IMR-90 (cell line): ENCODE measurements at regions not wholly inside any gene's neighbourhood (a gene's known extent, or its start where the extent isn't known, plus 50 kb on each side); places are given as distances from the start of the nearest gene placed in this dataset.

Source experiments
- ATAC-seq: fragments of 200-7000 bp; cut with Tn5 transposase; 2 replicates; pipeline ENCODE4 v1.9.1; 2020; ENCODE audit warnings: low read depth, mild to moderate bottlenecking, moderate library complexity
- BruUV-seq: library from RNA; stranded (reverse); fragments of 400-500 nt; replicated peaks from 2 replicates; lab custom pipeline; 2021; lab: Mats Ljungman, UMichigan
- CTCF ChIA-PET: fragments of 300-600 bp; formaldehyde crosslinking; extraction: SDS; loops from one replicate; lab custom pipeline; 2021; ENCODE audit warnings: antibody characterized with exemption; lab: Yijun Ruan, JAX
- POLR2A ChIA-PET: fragments of 300-600 bp; sonication (Branson Sonifier 250); formaldehyde crosslinking; loops from one replicate; lab custom pipeline; 2022; ENCODE audit warnings: antibody characterized with exemption; ENCODE audit not compliant: unreplicated experiment; lab: Charles Lee
- DNase-seq: peaks from one replicate; pipeline ENCODE4 v3.0.0; 2013
- H2AFZ ChIP-seq: replicated peaks from 2 replicates; pipeline ENCODE3; 2013; ENCODE audit warnings: low read length, mild to moderate bottlenecking; ENCODE audit not compliant: poor library complexity
- H2AK5ac ChIP-seq: 2 replicates; pipeline ENCODE4 v1.6.1; 2013; ENCODE audit warnings: low read depth, low read length, inconsistent platforms
- H2AK9ac ChIP-seq: replicated peaks from 2 replicates; pipeline ENCODE3; 2013; ENCODE audit warnings: mild to moderate bottlenecking, low read depth, low read length, moderate library complexity; ENCODE audit not compliant: poor library complexity
- H2BK120ac ChIP-seq: 2 replicates; pipeline ENCODE4 v1.6.1; 2013; ENCODE audit warnings: low read depth, low read length, inconsistent platforms
- H2BK15ac ChIP-seq: 3 replicates; pipeline ENCODE4 v1.6.1; 2013; ENCODE audit warnings: low read depth, low read length, inconsistent platforms
- H2BK20ac ChIP-seq: 2 replicates; pipeline ENCODE4 v1.6.1; 2013; ENCODE audit warnings: low read depth, mild to moderate bottlenecking, inconsistent platforms, low read length, moderate library complexity
- H2BK5ac ChIP-seq: 2 replicates; pipeline ENCODE4 v1.6.1; 2013; ENCODE audit warnings: mild to moderate bottlenecking, low read depth, low read length, inconsistent platforms; ENCODE audit not compliant: poor library complexity, severe bottlenecking
- H3K14ac ChIP-seq: replicated peaks from 2 replicates; pipeline ENCODE4 v1.6.1; 2013; ENCODE audit warnings: low read depth, low read length, inconsistent platforms
- H3K18ac ChIP-seq: 2 replicates; pipeline ENCODE4 v1.6.1; 2013; ENCODE audit warnings: low read depth, low read length, control low read depth
- H3K23ac ChIP-seq: 2 replicates; pipeline ENCODE4 v1.6.1; 2013; ENCODE audit warnings: low read depth, low read length, inconsistent platforms
- H3K27ac ChIP-seq: 2 replicates; pipeline ENCODE4 v1.5.1; 2013; ENCODE audit warnings: mild to moderate bottlenecking, control low read depth, low read length; ENCODE audit not compliant: insufficient read depth
- H3K27me3 ChIP-seq: 2 replicates; pipeline ENCODE4 v1.6.1; 2013; ENCODE audit warnings: low read length; ENCODE audit not compliant: control insufficient read depth, insufficient read depth
- H3K36me3 ChIP-seq: 2 replicates; pipeline ENCODE4 v1.6.1; 2013; ENCODE audit warnings: low read length, mixed read lengths; ENCODE audit not compliant: control insufficient read depth, insufficient read depth
- H3K4ac ChIP-seq: 2 replicates; pipeline ENCODE4 v1.6.1; 2013; ENCODE audit warnings: low read depth, low read length, inconsistent platforms
- H3K4me1 ChIP-seq: 2 replicates; pipeline ENCODE4 v1.6.1; 2013; ENCODE audit warnings: low read length, mixed read lengths; ENCODE audit not compliant: control insufficient read depth, insufficient read depth
- H3K4me2 ChIP-seq: 2 replicates; pipeline ENCODE4 v1.6.1; 2013; ENCODE audit warnings: low read depth, mild to moderate bottlenecking, control low read depth, low read length, moderate library complexity
- H3K4me3 ChIP-seq: 2 replicates; pipeline ENCODE4 v1.5.1; 2013; ENCODE audit warnings: low read depth, mild to moderate bottlenecking, control low read depth, low read length, moderate library complexity; ENCODE audit not compliant: insufficient read depth
- H3K56ac ChIP-seq: 2 replicates; pipeline ENCODE4 v1.6.1; 2013; ENCODE audit warnings: low read length, inconsistent platforms; ENCODE audit not compliant: insufficient read depth; ENCODE audit errors: extremely low read depth
- H3K79me1 ChIP-seq, 2 experiments: 2 replicates each; pipeline ENCODE4 v1.6.1; 2013; ENCODE audit warnings: low read length in 2 of 2, inconsistent platforms in 1 of 2, low read depth in 1 of 2
- H3K9ac ChIP-seq: 2 replicates; pipeline ENCODE4 v1.6.1; 2013; ENCODE audit warnings: low read depth, low read length, control low read depth
- H3K9me1 ChIP-seq: 2 replicates; pipeline ENCODE4 v1.6.1; 2013; ENCODE audit warnings: low read length, inconsistent platforms; ENCODE audit not compliant: insufficient read depth
- H3K9me3 ChIP-seq: 2 replicates; pipeline ENCODE4 v1.6.1; 2013; ENCODE audit warnings: low read length; ENCODE audit not compliant: control insufficient read depth, insufficient read depth
- H4K20me1 ChIP-seq: 2 replicates; pipeline ENCODE4 v1.6.1; 2013; ENCODE audit warnings: low read length, inconsistent platforms; ENCODE audit not compliant: insufficient read depth
- H4K5ac ChIP-seq: 2 replicates; pipeline ENCODE4 v1.6.1; 2013; ENCODE audit warnings: mild to moderate bottlenecking, low read depth, low read length, control low read depth
- H4K8ac ChIP-seq, 2 experiments: 2 replicates each; pipeline ENCODE4 v1.6.1; 2013; ENCODE audit warnings: low read depth in 2 of 2, low read length in 2 of 2, control low read depth in 1 of 2, inconsistent platforms in 1 of 2
- H4K91ac ChIP-seq: 2 replicates; pipeline ENCODE4 v1.6.1; 2013; ENCODE audit warnings: low read depth, low read length, inconsistent platforms; ENCODE audit not compliant: insufficient read depth
- FOS ChIP-seq: fragments of 150-350 bp; IDR thresholded peaks from 2 replicates; pipeline ENCODE4 v1.6.1; 2016; ENCODE audit warnings: low read depth, low read length
- MAFK ChIP-seq: IDR thresholded peaks from 2 replicates; pipeline ENCODE4 v1.6.1; 2012; ENCODE audit warnings: low read depth, low read length, improper control_type of control experiment
- WGBS, 2 experiments: methylation state at CpG; one replicate each; pipeline versions ENCODE4 v1.1.5 to v1.1.7; 2013; ENCODE audit warnings: missing lambda C conversion rate in 2 of 2; ENCODE audit not compliant: insufficient read length in 1 of 2; ENCODE audit errors: extremely low coverage in 2 of 2; 5-methylcytosine and 5-hydroxymethylcytosine counted together
- dilution Hi-C: fragments of 300-500 bp; cut with HindIII; formaldehyde crosslinking; loops from one replicate; pipeline ENCODE4 v1.14.3; 2018; ENCODE audit warnings: low sequenced_read_pairs; ENCODE audit not compliant: unreplicated experiment
- in situ Hi-C: fragments of 300-500 bp; cut with MboI; formaldehyde crosslinking; loops from 3 replicates; pipeline ENCODE4 v1.14.3; 2019; ENCODE audit warnings: low sequenced_read_pairs, inconsistent platforms, mixed read lengths
- intact Hi-C: fragments of 100-400 bp; cut with micrococcal nuclease; formaldehyde crosslinking; loops from 2 replicates; pipeline ENCODE4 v1.10.0; 2022
- TF ChIP-seq, protein P1 (sequence below): fragments of 150-350 bp; IDR thresholded peaks from 2 replicates; pipeline ENCODE4 v1.6.1; 2017; ENCODE audit warnings: mild to moderate bottlenecking, antibody characterized with exemption, low read length, low read depth

DNA sequence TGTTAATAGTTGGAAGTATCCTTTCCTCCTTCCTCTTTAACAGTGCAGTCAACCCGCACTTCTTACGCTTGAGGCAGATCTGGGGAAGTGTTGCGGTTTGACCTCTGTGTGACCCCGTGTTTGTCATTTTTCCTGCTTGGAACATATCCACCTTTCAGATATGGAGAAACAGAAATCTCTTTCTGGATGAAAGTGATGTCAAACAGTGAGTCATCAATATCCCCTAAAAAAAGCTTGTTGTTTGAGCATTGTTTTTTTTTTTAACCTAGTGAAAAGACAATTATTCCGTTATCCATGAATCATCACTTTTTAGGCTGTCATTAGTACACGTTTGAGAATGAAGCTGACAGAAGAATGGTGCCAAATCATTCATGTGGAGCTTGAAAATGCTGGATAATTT, 293.7 kb downstream of the ARPP21 start:
- Histone ChIP-seq H3K56ac (no peak overlapping the region), H4K5ac (no peak overlapping the region), H2BK20ac (no peak overlapping the region), H2AK5ac (no peak overlapping the region), H3K4me1 (no peaks in the 10 kb centered on the region), H3K9me3 (no peaks in the 10 kb centered on the region), H4K91ac (no peak overlapping the region), H2BK15ac (no peak overlapping the region), H3K23ac (no peak overlapping the region), H3K4me3 (no peak overlapping the region), H3K4ac (no peak overlapping the region), H3K79me1 (no peaks in the 10 kb centered on the region), H2BK5ac (no peak overlapping the region), H2AK9ac (no peak overlapping the region), H3K27me3 (no peaks in the 10 kb centered on the region), H2BK120ac (peak overlapping the region; percentile 2; the same call in 1 of the 2 replicates), H3K36me3 (no peaks in the 10 kb centered on the region), H3K14ac (no peak overlapping the region), H4K8ac (no peak overlapping the region), H3K9ac (no peak overlapping the region), H3K18ac (no peak overlapping the region; the same call in 1 of the 2 replicates), H3K27ac (no peak overlapping the region), H4K20me1 (no peaks in the 10 kb centered on the region), H2AFZ (no peak overlapping the region), H3K4me2 (peak overlapping the region; percentile 55), H3K9me1 (no peaks in the 10 kb centered on the region)
- ChIA-PET CTCF (interaction anchor here (1.1 to 1.2 kb wide), 2 partner anchors 8 to 14 kb away, joined by 3 read pairs; no protein-coding TSS in a partner anchor), POLR2A (no interaction called here)
- dilution Hi-C loops = no loop called here
- in situ Hi-C loops = no loop called here
- intact Hi-C loops = no loop called here
- no TSS peak for BruUV-seq
- DNase-seq (peak; percentile 94), ATAC-seq (peak; percentile 64)
- TF ChIP-seq FOS = peak; percentile 41; the same call in 1 of the 2 replicates
- peak; percentile 71 for TF ChIP-seq MAFK
- TF ChIP-seq, protein P1, sequence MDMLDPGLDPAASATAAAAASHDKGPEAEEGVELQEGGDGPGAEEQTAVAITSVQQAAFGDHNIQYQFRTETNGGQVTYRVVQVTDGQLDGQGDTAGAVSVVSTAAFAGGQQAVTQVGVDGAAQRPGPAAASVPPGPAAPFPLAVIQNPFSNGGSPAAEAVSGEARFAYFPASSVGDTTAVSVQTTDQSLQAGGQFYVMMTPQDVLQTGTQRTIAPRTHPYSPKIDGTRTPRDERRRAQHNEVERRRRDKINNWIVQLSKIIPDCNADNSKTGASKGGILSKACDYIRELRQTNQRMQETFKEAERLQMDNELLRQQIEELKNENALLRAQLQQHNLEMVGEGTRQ = no peak
- WGBS, 2 experiments = no CpG with 5 or more reads among the region's 6 CpGs
